HFFc6 (cell line): ENCODE measurements at regions not wholly inside any gene's neighbourhood (a gene's known extent, or its start where the extent isn't known, plus 50 kb on each side); places are given as distances from the start of the nearest gene placed in this dataset.

Experiments
- DNase-seq: peaks from one replicate; pipeline ENCODE4 v3.0.0-alpha.2; 2018
- H3K27ac Mint-ChIP-seq: 2 replicates; pipeline ENCODE4 v1.8.0; 2020; ENCODE audit warnings: mild to moderate bottlenecking, mixed read lengths
- H3K27me3 Mint-ChIP-seq: 2 replicates; pipeline ENCODE4 v1.8.0; 2021; ENCODE audit warnings: mild to moderate bottlenecking, moderate library complexity, mixed read lengths; ENCODE audit not compliant: insufficient read depth
- H3K36me3 Mint-ChIP-seq: 2 replicates; pipeline ENCODE4 v1.8.0; 2021; ENCODE audit warnings: low read depth, mixed read lengths
- H3K4me1 Mint-ChIP-seq: 2 replicates; pipeline ENCODE4 v1.8.0; 2020; ENCODE audit warnings: low read depth, mixed read lengths
- H3K4me3 Mint-ChIP-seq: 2 replicates; pipeline ENCODE4 v1.8.0; 2020; ENCODE audit warnings: mild to moderate bottlenecking, moderate library complexity, mixed read lengths
- H3K9me3 Mint-ChIP-seq: 2 replicates; pipeline ENCODE4 v1.8.0; 2020; ENCODE audit warnings: mild to moderate bottlenecking, mixed read lengths
- CTCF ChIP-seq: fragments of 200-600 bp; sonication (generic); IDR thresholded peaks from 2 replicates; pipeline ENCODE4 v1.5.0; 2021; ENCODE audit warnings: antibody characterized with exemption, mild to moderate bottlenecking

GRCh38 chr7:51619880-51620279, 303.3 kb upstream of the COBL start:
- H3K27me3 Mint-ChIP-seq = no peaks in the 10 kb centered on the region
- H3K27ac Mint-ChIP-seq = no peak overlapping the region
- no peaks in the 10 kb centered on the region for H3K4me1 Mint-ChIP-seq
- no peaks in the 10 kb centered on the region; the same call in 1 of the 2 replicates for H3K36me3 Mint-ChIP-seq
- DNase-seq = no peak
- no peak overlapping the region for H3K4me3 Mint-ChIP-seq
- TF ChIP-seq CTCF = no peak
- H3K9me3 Mint-ChIP-seq = peaks cover 54% of the 10 kb centered on the region

- Mint-ChIP-seq H3K4me1 (no peaks in the 10 kb centered on the region), H3K27ac (no peak overlapping the region), H3K9me3 (peaks cover 51% of the 10 kb centered on the region), H3K36me3 (no peaks in the 10 kb centered on the region), H3K4me3 (no peak overlapping the region), H3K27me3 (no peaks in the 10 kb centered on the region)
- no peak for TF ChIP-seq CTCF
- DNase-seq = no peak
Measured at GRCh38 chr7:51617686-51618085, 301.1 kb upstream of the COBL start.

GRCh38 chr7:51613911-51614357, 297.3 kb upstream of the COBL start:
- DNase-seq = no peak
- Mint-ChIP-seq H3K36me3 (no peaks in the 10 kb centered on the region), H3K9me3 (peaks cover 38% of the 10 kb centered on the region), H3K4me3 (no peak overlapping the region), H3K27me3 (no peaks in the 10 kb centered on the region), H3K27ac (no peak overlapping the region), H3K4me1 (no peaks in the 10 kb centered on the region)
- no peak for TF ChIP-seq CTCF

- TF ChIP-seq CTCF = no peak
- H3K4me3 Mint-ChIP-seq = no peak overlapping the region
- no peaks in the 10 kb centered on the region for H3K4me1 Mint-ChIP-seq
- no peaks in the 10 kb centered on the region for H3K27me3 Mint-ChIP-seq
- peaks cover 33% of the 10 kb centered on the region for H3K9me3 Mint-ChIP-seq
- peaks cover 5% of the 10 kb centered on the region for H3K36me3 Mint-ChIP-seq
- DNase-seq = no peak
- H3K27ac Mint-ChIP-seq = no peak overlapping the region
Measured at GRCh38 chr7:51611937-51612336, 295.3 kb upstream of the COBL start.

- DNase-seq = no peak
Measured at GRCh38 chr7:51607447-51607846, 290.8 kb upstream of the COBL start.

More at GRCh38 chr7:51607447-51607846, 290.8 kb upstream of the COBL start:
- H3K4me1 Mint-ChIP-seq = no peaks in the 10 kb centered on the region
- H3K27ac Mint-ChIP-seq = no peak overlapping the region
- no peak for TF ChIP-seq CTCF
- H3K36me3 Mint-ChIP-seq = peaks cover 5% of the 10 kb centered on the region
- no peak overlapping the region for H3K4me3 Mint-ChIP-seq
- peaks cover 12% of the 10 kb centered on the region for H3K9me3 Mint-ChIP-seq
- no peaks in the 10 kb centered on the region for H3K27me3 Mint-ChIP-seq
